Right ventricle myocardium inferior (tissue), 1 donor: ENCODE measurements at regions not wholly inside any gene's neighbourhood (a gene's known extent, or its start where the extent isn't known, plus 50 kb on each side); places are given as distances from the start of the nearest gene placed in this dataset.

Source experiments
- ATAC-seq: fragments of 200-7000 bp; cut with Tn5 transposase; one replicate; pipeline ENCODE4 v1.9.1; 2020; ENCODE audit warnings: mild to moderate bottlenecking, moderate library complexity
- DNase-seq: peaks from one replicate; pipeline ENCODE4 v3.0.0; 2021; ENCODE audit errors: missing footprints
- intact Hi-C: fragments of 100-400 bp; cut with DNase I; formaldehyde crosslinking; loops from one replicate; pipeline ENCODE4 v1.11.0; 2022
- donor health status: DM: no; HTN: yes; CAD: no; lungs with severe emphysema.

- intact Hi-C loops, result no loop called here
- ATAC-seq (peak; percentile 79), DNase-seq (no peak)
Observed at GRCh38 chr2:49248506-49248905, 94.2 kb upstream of the FSHR start.

GRCh38 chr2:49241991-49242390 is 87.7 kb upstream of the FSHR start:
- DNase-seq (no peak), ATAC-seq (no peak)
- intact Hi-C loops, result no loop called here

GRCh38 chr2:49241501-49241900 is 87.2 kb upstream of the FSHR start:
- intact Hi-C loops, result no loop called here
- ATAC-seq (no peak), DNase-seq (no peak)

- intact Hi-C loops, result no loop called here
- DNase-seq (no peak), ATAC-seq (no peak)
Observed at GRCh38 chr2:49240608-49241007, 86.3 kb upstream of the FSHR start.

DNA sequence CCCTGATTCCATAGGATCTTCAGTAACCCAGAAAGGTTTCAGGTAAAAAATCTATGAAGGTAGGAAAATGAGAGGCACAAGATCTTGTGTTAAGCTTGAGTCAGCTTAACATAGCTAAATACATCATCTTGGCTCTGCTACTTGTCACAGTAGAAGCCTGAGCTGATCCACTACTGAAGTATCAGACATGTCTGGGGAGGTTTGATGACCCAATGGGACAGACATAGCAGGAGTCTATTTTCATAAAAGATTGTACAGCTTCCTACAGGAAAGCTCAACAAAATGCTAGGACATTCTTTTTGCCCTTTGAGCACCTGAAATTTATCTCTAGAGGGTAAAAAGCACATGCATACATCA is 84.3 kb upstream of the FSHR start:
- ATAC-seq (no peak), DNase-seq (no peak)

DNA sequence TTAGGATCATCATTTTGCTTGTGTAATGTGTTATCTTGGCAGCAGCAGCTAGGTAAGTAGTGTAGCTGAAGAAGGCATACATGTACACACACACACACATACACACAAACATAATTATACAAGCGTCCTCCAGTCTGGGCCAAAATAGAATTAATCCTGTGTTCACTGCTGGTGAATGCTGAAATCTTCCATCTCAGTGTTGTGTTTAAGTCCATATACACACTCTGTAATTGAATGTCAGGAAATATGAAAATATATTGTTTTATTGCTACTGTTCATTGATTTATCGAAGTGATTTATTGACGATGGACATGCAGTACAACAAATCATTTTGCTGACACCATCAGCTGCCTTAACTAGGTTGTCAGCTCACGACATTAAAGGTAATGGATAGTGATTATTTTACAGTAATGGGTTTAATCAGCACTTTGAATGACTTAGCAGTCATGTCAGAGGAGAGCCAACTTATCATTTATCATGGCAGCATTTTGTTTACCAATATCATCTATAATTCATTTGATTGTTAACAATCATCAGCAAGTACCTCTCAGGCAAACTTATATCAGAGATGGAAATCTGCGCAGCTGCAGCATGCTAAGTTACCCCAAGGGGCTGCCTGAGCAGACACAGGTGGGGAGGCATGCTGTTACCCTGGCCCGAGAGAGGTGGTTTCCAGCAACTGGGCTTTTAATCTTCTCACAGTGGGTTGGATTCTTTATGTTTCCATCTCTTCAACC is 83.7 kb upstream of the FSHR start:
- intact Hi-C loops, result no loop called here
- ATAC-seq, result no peak
- DNase-seq, result no peak

More for the DNA sequence above, 84.3 kb upstream of the FSHR start:
- intact Hi-C loops, result no loop called here

DNA sequence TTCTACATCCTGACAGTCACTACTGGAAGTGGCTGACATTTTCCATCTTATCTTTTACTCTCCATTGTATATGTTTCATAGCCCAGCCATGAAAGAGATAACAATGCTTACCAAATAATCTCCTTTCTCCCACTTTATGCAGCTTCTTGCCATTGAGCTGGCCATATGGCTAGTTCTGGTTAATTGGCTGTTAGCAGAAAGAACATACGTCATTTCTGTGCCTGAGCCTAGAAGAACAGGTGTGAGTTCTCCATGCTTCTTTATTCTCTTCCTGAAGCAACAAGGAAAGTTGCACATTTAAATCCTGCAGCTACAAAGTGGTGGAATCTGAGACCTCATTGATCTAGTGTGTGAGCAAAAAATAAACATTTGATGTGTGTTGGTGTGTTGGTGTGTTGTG is 82.0 kb upstream of the FSHR start:
- ATAC-seq, result no peak
- intact Hi-C loops, result no loop called here
- DNase-seq, result no peak

- intact Hi-C loops, result loop anchor here (10.0 kb wide), 1 partner anchor 282 kb away; no protein-coding TSS in a partner anchor
- ATAC-seq (no peak), DNase-seq (no peak)
Observed at GRCh38 chr2:49226360-49226759, 72.0 kb upstream of the FSHR start.

- ATAC-seq (peak; percentile 47), DNase-seq (no peak)
- intact Hi-C loops, result loop anchor here (10.0 kb wide), 1 partner anchor 280 kb away; no protein-coding TSS in a partner anchor
Observed at GRCh38 chr2:49225126-49225525, 70.8 kb upstream of the FSHR start.

DNA sequence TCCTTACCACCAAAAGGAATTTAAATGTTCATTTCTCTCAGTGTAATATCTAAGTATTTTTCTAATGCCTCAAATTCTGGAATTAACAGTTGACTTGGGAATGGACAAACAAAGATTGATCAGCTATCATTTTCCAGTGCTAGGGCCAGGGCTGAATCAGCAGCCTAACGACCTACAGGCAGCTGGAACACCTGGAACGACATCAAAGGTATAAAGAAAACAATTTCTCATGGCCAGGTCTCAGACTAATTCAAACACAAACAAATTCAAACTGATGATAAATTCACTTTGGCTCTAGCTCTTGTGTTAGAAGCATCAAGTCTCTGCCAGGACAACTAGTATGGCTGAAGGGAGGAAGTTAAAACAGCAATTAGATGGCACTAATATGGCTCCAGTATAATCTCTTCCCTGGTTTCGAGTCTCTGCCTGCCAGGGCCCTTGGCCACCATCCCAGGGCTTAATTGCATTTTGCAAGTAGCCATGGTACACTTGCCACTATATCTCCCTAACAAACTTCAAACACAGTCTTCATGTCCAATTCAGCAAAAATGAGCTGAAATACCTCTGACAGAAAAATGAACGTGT is 70.2 kb upstream of the FSHR start:
- intact Hi-C loops, result loop anchor here (10.0 kb wide), 1 partner anchor 280 kb away; no protein-coding TSS in a partner anchor
- DNase-seq (no peak), ATAC-seq (peak; percentile 21)

DNA sequence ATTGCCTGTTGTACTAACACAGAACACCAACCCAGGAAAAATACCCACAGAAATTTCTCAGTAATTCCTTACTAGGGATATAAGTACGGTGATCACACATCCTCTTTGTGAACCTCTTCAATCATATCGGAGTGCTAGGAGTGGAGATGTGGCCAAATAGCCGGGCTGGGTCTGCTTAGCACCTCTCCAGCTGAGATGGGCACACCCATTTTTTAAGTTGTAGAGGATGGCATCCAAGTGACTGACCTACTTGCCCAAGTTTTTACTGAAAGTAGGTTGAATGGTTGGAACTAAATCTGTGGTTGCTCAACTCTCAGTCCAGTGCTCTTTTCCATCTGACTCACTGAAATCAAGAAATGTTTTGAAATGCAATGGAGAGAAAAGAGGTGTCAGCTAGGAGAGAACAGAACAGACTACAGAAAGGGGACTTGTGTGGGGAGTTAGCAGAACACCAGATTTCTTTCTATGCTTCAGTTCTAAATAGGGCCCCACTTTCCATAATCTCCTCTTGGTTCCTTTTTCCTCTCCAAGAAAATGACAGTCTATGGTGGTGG is 68.7 kb upstream of the FSHR start:
- ATAC-seq (peak; percentile 57), DNase-seq (no peak)
- intact Hi-C loops, result loop anchor here (10.0 kb wide), 1 partner anchor 278 kb away; no protein-coding TSS in a partner anchor

DNA sequence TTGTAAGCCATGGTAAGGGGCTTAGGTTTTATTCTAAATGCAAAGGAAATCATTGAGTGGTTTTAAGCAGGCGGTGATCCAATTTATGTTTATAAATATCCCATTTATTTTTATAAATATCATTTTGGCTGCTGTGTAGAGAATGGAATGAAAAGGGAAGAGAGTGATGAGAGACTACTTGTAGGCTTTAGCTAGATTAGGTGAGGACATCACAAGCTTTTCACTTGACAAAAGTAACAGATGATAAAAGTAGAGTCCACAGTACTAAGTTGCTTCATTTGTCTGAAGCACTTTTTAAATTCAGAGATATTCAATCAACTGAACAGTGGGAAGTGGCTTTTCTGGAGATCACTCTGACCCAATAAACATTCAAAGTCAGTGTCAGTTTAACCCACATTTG is 65.4 kb upstream of the FSHR start:
- intact Hi-C loops, result loop anchor here (10.0 kb wide), 1 partner anchor 275 kb away; no protein-coding TSS in a partner anchor
- ATAC-seq (peak; percentile 51), DNase-seq (no peak)

GRCh38 chr2:49210191-49210590 is 55.9 kb upstream of the FSHR start:
- intact Hi-C loops, result no loop called here
- DNase-seq (no peak), ATAC-seq (no peak)

GRCh38 chr2:49207204-49207603 is 52.9 kb upstream of the FSHR start:
- intact Hi-C loops, result no loop called here
- no peak for ATAC-seq
- no peak for DNase-seq
